Sigmoid colon (tissue), 3 donors: ENCODE measurements at regions not wholly inside any gene's neighbourhood (a gene's known extent, or its start where the extent isn't known, plus 50 kb on each side); places are given as distances from the start of the nearest gene placed in this dataset.

Experiments
- POLR2A ChIP-seq, 2 donors: fragments of 450-650 bp; IDR thresholded peaks; one replicate each; pipeline ENCODE4 v1.6.1; 2016; ENCODE audit warnings: antibody characterized with exemption in 2 of 2, mild to moderate bottlenecking in 2 of 2, moderate library complexity in 2 of 2
- TF ChIP-seq, protein P1 (sequence below), 4 experiments: fragments of 450-650 bp in 3 of 4; fragments of 200-600 bp in 1 of 4; IDR thresholded peaks; one replicate each; pipeline ENCODE4 v1.5.1; 2016 to 2019; ENCODE audit warnings: antibody characterized with exemption in 4 of 4, mild to moderate bottlenecking in 3 of 4, moderate library complexity in 2 of 4

DNA sequence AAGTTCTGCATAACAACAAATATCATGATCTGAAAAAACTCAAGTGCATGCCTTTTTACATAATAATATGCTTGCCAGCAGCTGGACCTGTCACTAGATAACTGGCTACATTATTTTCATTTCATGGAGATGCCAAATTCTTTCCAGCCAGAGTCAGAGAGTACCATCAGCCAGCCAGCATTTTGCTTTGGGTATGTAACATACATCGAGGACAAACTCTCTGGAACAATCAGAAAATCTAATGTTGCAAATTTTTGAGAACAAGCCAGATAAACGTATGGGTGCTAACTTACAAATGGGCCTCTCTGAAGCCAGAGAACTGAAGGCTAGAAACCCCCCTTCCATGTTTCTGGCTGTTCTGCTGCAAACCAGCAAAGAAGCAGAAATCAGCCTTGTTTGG lies 76.3 kb upstream of the BACE2 start:
- TF ChIP-seq, protein P1, sequence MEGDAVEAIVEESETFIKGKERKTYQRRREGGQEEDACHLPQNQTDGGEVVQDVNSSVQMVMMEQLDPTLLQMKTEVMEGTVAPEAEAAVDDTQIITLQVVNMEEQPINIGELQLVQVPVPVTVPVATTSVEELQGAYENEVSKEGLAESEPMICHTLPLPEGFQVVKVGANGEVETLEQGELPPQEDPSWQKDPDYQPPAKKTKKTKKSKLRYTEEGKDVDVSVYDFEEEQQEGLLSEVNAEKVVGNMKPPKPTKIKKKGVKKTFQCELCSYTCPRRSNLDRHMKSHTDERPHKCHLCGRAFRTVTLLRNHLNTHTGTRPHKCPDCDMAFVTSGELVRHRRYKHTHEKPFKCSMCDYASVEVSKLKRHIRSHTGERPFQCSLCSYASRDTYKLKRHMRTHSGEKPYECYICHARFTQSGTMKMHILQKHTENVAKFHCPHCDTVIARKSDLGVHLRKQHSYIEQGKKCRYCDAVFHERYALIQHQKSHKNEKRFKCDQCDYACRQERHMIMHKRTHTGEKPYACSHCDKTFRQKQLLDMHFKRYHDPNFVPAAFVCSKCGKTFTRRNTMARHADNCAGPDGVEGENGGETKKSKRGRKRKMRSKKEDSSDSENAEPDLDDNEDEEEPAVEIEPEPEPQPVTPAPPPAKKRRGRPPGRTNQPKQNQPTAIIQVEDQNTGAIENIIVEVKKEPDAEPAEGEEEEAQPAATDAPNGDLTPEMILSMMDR (IDR thresholded peaks at IDR 0.05): no peak
- no peak for TF ChIP-seq POLR2A (IDR thresholded peaks at IDR 0.05)
